Pons (tissue), 1 donor: ENCODE measurements at regions not wholly inside any gene's neighbourhood (a gene's known extent, or its start where the extent isn't known, plus 50 kb on each side); places are given as distances from the start of the nearest gene placed in this dataset.
"Not testable (repeated sequence)": the region's sequence is repeated elsewhere in the genome, so short reads cannot be mapped to it uniquely, and the experiment has no call there.

Experiments
- DNase-seq: peaks from one replicate; pipeline ENCODE4 v3.0.0-alpha.2; 2016; ENCODE audit warnings: low spot score

- DNase-seq, result not testable (repeated sequence)
Observed at GRCh38 chr5:122669709-122670108, 105.2 kb upstream of the SNX2 start.

- DNase-seq, result no peak
Observed at GRCh38 chr5:122673343-122673742, 101.5 kb upstream of the SNX2 start.

- DNase-seq, result no peak
Observed at GRCh38 chr5:122674385-122674784, 100.5 kb upstream of the SNX2 start.

- no peak for DNase-seq
Observed at GRCh38 chr5:122680623-122681350, 94.1 kb upstream of the SNX2 start.

- DNase-seq, result no peak
Observed at GRCh38 chr5:122683631-122684030, 91.2 kb upstream of the SNX2 start.

GRCh38 chr5:122690266-122690665 is 84.6 kb upstream of the SNX2 start:
- no peak for DNase-seq

GRCh38 chr5:122691931-122692330 is 82.9 kb upstream of the SNX2 start:
- DNase-seq, result no peak

GRCh38 chr5:122693963-122694362 is 80.9 kb upstream of the SNX2 start:
- DNase-seq, result no peak

GRCh38 chr5:122694884-122695283 is 80.0 kb upstream of the SNX2 start:
- no peak for DNase-seq

- DNase-seq, result not testable (repeated sequence)
Observed at GRCh38 chr5:122696735-122697134, 78.1 kb upstream of the SNX2 start.

- no peak for DNase-seq
Observed at GRCh38 chr5:122697191-122697590, 77.7 kb upstream of the SNX2 start.

GRCh38 chr5:122699201-122699600 is 75.7 kb upstream of the SNX2 start:
- no peak for DNase-seq

- DNase-seq, result no peak
Observed at GRCh38 chr5:122701640-122702523, 73.0 kb upstream of the SNX2 start.

- no peak for DNase-seq
Observed at GRCh38 chr5:122702524-122702875, 72.4 kb upstream of the SNX2 start.

GRCh38 chr5:122703203-122703602 is 71.7 kb upstream of the SNX2 start:
- DNase-seq, result no peak

GRCh38 chr5:122704247-122705036 is 70.4 kb upstream of the SNX2 start:
- DNase-seq, result peak; percentile 64

GRCh38 chr5:122705851-122706250 is 69.0 kb upstream of the SNX2 start:
- no peak for DNase-seq

- no peak for DNase-seq
Observed at GRCh38 chr5:122707796-122708195, 67.1 kb upstream of the SNX2 start.

- no peak for DNase-seq
Observed at GRCh38 chr5:122713041-122713440, 61.8 kb upstream of the SNX2 start.

- DNase-seq, result no peak
Observed at GRCh38 chr5:122715095-122715494, 59.8 kb upstream of the SNX2 start.

GRCh38 chr5:122718611-122719010 is 56.3 kb upstream of the SNX2 start:
- no peak for DNase-seq

GRCh38 chr5:122719991-122720746 is 54.7 kb upstream of the SNX2 start:
- DNase-seq, result no peak
